HEK293T (cell line): ENCODE measurements at regions not wholly inside any gene's neighbourhood (a gene's known extent, or its start where the extent isn't known, plus 50 kb on each side); places are given as distances from the start of the nearest gene placed in this dataset.

Source experiments
- FOXA1 ChIP-seq: fragments of 450-650 bp; IDR thresholded peaks from 2 replicates; pipeline ENCODE4 v1.6.1; 2016; ENCODE audit warnings: mild to moderate bottlenecking
- FOXM1 ChIP-seq: fragments of 450-650 bp; IDR thresholded peaks from 2 replicates; pipeline ENCODE4 v1.6.1; 2017; ENCODE audit warnings: mild to moderate bottlenecking, borderline replicate concordance
- NFRKB ChIP-seq: fragments of 450-650 bp; IDR thresholded peaks from 2 replicates; pipeline ENCODE4 v1.6.1; 2016; ENCODE audit warnings: mild to moderate bottlenecking, moderate library complexity
- SP1 ChIP-seq: fragments of 450-650 bp; IDR thresholded peaks from 2 replicates; pipeline ENCODE4 v1.6.1; 2017
- ZNF384 ChIP-seq: fragments of 450-650 bp; IDR thresholded peaks from 2 replicates; pipeline ENCODE4 v1.6.1; 2016

DNA sequence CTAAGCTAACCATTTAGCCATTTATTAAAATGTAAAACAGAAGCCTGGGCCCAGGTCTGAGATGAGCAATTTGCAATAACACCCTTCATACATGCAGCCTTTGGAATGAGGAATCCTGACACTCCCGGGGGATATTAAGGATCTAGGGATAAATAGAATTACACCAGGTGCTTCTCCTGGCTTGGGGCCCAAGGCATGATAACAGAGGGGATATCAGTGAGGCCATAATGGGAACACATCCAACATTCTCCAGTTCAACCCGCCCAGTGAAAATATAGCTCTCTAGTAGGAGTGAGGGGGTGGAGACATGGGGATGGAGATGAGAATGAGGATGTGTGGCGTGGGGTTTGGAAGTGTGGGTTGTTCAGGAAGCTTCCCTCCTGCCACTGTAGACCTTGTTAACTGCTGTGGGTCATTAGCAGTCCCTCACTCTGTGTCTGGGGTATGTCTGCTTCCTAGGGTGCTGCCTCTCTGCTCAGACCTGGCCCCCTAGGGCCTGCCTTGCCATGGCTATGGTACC lies 57.9 kb upstream of the KANK4 start:
- TF ChIP-seq NFRKB (no peak), FOXA1 (no peak), FOXM1 (no peak), SP1 (no peak), ZNF384 (no peak)
